NAMALWA (cell line): ENCODE measurements at regions not wholly inside any gene's neighbourhood (a gene's known extent, or its start where the extent isn't known, plus 50 kb on each side); places are given as distances from the start of the nearest gene placed in this dataset.
"Not testable (repeated sequence)": the region's sequence is repeated elsewhere in the genome, so short reads cannot be mapped to it uniquely, and the experiment has no call there.

ENCODE experiments used
- DNase-seq: peaks from one replicate; pipeline ENCODE4 v3.0.0-alpha.2; 2015; ENCODE audit warnings: low spot score

DNA sequence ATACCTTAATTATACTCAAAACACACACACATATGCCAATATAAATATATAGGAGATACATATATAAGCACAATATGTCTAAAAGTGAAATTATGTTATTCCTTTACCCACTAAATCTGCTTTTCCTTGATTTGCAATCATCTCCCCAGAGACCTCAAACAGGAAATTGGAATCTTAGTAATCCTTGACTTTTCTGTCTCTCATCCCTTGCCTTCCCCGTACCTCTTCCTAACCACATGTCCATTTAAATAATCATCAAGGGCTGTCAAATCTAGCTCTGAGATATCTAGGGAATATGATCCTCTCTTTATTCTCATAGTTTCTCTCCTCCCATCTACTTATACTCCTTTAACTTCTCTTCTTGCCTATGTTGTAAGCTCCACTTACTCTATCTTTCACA lies 336.6 kb downstream of the HGF start:
- no peak for DNase-seq

GRCh38 chr7:81430761-81431160 lies 339.1 kb downstream of the HGF start:
- no peak for DNase-seq

DNA sequence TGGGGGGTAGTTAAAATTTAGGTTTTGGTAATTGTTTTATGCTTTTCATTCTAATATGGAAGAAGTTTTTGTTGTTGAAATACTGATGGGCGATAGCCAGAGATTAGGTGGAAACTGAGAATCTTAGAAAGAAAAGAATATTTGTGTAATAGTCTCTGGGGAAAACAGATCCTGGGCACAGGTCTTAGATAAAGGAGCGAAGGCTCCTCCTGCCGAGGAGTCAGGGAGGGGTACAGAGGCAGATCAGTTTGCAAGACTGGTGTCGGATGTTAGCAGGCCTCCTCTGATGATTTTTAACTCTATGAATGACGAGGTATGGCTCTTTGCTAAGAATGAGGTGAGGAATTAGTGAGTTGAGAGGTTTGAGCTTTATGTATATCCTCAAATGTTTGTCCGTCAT lies 339.7 kb downstream of the HGF start:
- DNase-seq = no peak

- no peak for DNase-seq
Observed at GRCh38 chr7:81427461-81427860, 342.4 kb downstream of the HGF start.

- DNase-seq = no peak
Observed at GRCh38 chr7:81420526-81421226, 349.2 kb downstream of the HGF start.

DNA sequence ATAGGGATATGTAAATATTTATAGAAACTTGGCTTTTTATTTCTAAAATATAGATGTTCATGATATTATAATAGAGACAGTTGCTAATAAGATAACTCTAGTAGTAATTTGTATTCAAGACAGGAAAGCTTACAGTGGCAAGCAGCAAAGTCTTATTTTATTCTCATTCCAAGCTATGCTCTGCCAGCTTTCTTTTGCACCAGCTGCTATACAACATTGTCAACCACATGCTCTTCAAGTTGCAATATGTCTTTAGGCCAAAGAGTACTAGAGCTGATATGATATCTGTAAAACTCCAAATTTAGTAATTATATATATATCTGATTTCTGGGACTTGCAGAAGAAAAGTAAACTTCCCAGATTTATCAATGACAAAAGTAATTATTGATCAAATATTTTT lies 350.1 kb downstream of the HGF start:
- no peak for DNase-seq

GRCh38 chr7:81416659-81417058 lies 353.2 kb downstream of the HGF start:
- DNase-seq = peak; percentile 18

DNA sequence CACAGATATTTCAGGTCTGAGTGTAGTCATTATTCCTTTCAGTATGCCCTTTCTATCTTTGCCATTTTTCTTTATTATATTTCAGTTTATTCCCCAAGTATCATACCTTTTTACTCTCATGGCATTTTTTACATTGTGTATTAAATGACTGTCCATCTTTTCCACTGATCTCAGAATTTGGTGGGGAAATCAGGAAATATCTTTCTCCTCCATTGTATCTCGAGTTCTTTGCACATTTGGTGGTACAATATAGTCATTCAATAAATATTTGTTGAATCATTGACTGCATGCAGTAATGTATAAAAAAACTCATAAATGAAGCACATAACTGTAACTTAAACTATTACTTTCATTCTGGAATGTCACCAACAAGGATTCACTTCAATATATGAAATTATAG lies 354.7 kb downstream of the HGF start:
- DNase-seq = no peak

DNA sequence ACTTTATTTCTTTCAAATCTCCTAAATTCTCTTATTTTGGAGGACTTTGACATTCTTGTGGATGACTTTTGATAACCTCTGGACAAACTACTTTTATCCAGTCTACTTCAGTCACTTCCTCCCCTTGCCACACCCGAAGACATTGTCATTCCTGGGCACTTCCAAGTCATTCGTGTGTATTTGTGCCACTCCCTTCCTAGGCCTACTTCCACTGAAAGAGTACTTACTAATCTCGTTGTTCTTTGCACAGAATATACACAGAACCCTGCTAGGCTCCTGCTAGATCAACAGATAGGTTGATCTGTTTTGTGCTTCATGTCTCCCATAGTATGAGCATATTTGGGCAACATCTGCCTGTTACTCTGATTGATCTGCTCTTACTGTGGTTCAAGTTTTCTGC lies 355.4 kb downstream of the HGF start:
- DNase-seq = no peak

- DNase-seq = no peak
Observed at GRCh38 chr7:81410471-81411117, 359.3 kb downstream of the HGF start.

DNA sequence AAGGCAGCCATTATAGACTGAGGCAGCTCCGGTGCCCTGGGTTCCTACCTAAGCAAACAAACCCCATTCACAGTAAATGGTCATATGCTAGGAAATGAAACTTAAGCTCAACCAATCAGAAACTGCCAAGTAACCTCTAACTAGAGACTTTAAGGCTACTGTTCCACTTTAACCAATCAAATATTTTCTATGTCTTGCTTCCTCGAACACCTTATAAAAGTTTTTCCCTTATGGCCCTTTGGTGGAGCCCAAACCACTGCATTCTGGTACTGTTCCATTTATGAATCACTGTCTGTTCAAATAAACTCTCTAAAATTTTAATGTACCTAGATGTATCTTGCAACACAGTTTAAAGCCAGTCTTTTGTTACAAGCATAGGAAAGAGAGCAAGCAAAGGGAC lies 361.1 kb downstream of the HGF start:
- peak; percentile 23 for DNase-seq

DNA sequence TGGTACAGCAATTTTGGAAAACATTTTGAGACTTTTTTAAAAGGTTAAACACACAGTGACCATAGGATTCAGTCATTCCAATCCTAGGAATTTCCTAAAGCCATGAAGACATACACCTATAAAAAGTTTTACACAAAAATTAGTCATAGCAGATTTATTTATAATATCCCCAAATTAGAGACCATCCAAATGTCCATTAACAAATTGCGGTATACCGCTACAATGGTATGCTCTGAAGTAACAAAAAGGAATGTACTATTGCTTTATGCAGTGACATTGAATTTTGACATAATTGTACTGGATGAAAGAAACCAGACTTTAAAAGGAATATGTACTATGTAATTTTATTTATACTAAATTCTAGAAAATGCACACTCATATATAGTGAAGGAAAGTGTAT lies 362.8 kb downstream of the HGF start:
- DNase-seq = no peak

DNA sequence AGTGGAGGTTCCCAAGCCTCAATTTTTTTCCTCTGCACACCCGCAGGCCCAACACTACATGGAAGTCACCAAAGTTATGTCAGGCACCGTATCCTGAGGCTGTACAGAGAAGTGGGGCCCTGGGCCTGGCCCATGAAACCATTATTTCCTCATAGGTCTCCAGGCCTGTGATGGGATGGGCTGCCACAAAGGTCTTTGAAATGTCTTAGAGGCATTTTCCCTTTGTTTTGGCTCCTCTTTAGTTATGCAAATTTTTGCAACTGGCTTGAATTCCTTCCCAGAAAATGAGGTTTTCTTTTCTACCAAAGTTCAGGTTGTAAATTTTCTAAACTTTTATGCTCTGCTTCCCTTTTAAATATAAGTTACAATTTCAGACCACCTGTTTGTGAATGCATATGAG lies 365.2 kb downstream of the HGF start:
- no peak for DNase-seq

DNA sequence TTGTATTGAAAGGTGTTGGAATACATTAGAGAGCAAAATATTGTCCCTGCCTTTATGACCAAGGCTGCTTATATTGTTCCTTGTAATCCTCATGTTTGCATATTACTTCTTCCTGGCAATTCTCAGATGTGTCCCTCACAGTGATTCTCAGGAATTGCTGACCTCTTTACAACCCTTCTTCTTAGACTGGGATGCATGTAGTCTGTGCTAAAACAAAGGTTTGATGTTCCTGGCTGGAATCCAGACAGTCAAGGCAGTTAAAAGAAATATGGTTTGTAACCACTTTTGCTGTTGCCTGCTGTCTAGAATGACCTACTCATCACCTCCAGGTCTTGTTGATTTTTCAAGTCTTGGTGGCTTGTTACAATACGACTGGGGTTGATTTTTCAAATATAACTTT lies 367.6 kb downstream of the HGF start:
- no peak for DNase-seq

- DNase-seq = no peak
Observed at GRCh38 chr7:81399471-81399870, 370.4 kb downstream of the HGF start.

DNA sequence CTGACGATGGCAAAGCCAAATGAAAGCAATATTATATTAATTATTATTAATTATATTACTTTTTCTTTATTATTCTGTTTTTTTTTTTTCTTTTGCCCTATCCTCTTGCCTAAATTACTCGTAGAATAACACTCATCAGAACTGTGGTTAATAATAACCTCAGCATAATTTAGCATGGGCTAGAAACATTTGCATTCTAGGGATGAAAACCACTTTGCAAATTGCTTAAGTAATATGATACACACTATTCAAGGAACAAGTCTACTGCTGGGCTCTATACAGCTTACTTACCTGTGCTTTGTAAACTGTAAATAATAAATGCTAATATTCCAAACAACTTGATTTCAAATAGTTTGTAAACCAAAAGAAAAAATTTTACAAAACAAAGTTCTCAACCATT lies 375.8 kb downstream of the HGF start:
- DNase-seq = no peak

- no peak for DNase-seq
Observed at GRCh38 chr7:81393018-81393417, 376.8 kb downstream of the HGF start.

DNA sequence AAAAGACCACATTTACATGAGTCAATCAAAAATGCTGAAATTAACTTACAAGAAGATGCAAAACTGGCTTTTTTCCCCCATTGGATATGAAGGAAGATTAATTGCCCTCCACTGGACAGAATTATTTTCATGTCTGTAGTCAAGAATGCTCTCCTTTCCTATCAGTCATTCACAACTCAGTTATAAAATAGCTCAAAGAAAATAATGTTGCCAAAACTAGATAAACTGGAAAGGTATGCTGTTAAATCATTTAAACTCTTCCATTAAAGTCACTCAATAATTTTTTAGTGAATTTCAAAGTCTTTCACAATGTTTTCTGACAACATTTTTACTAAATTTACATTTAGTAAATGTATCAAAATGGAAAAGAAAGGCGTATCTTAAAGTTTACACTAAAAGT lies 384.5 kb downstream of the HGF start:
- DNase-seq = no peak

- no peak for DNase-seq
Observed at GRCh38 chr7:81383846-81384245, 386.0 kb downstream of the HGF start.

GRCh38 chr7:81374641-81375040 lies 395.2 kb downstream of the HGF start:
- not testable (repeated sequence) for DNase-seq

- DNase-seq = no peak
Observed at GRCh38 chr7:81370822-81371221, 399.0 kb downstream of the HGF start.

GRCh38 chr7:81367326-81367931 lies 402.4 kb downstream of the HGF start:
- DNase-seq = no peak

GRCh38 chr7:81366546-81366945 lies 403.3 kb downstream of the HGF start:
- no peak for DNase-seq
